T-helper 17 cell (primary cell): ENCODE measurements at regions not wholly inside any gene's neighbourhood (a gene's known extent, or its start where the extent isn't known, plus 50 kb on each side); places are given as distances from the start of the nearest gene placed in this dataset.

Source experiments
- ATAC-seq: fragments of 150-1000 bp; cut with Tn5 transposase; 2 replicates; pipeline ENCODE4 v1.10.0; 2021; ENCODE audit warnings: mild to moderate bottlenecking, moderate library complexity
- DNase-seq, 3 donors: peaks; one replicate each; pipeline versions ENCODE4 v3.0.0 to v3.0.0-alpha.2; 2020 to 2021
- H3K9me3 ChIP-seq: one replicate; pipeline ENCODE4 v1.7.0; 2013; ENCODE audit warnings: low read length, mild to moderate bottlenecking; ENCODE audit not compliant: control insufficient read depth, poor library complexity, severe bottlenecking
- H3K27ac Mint-ChIP-seq: one replicate; pipeline ENCODE4 v1.8.0; 2022; ENCODE audit warnings: mild to moderate bottlenecking, moderate library complexity, mixed read lengths
- H3K27me3 Mint-ChIP-seq: one replicate; pipeline ENCODE4 v1.8.0; 2022; ENCODE audit warnings: mixed read lengths
- H3K36me3 Mint-ChIP-seq: one replicate; pipeline ENCODE4 v1.8.0; 2022; ENCODE audit warnings: low read depth, mixed read lengths
- H3K4me1 Mint-ChIP-seq: one replicate; pipeline ENCODE4 v1.8.0; 2022; ENCODE audit warnings: mild to moderate bottlenecking, mixed read lengths
- H3K4me3 Mint-ChIP-seq: one replicate; pipeline ENCODE4 v1.8.0; 2022; ENCODE audit warnings: mild to moderate bottlenecking, moderate library complexity, mixed read lengths

GRCh38 chr22:27228771-27229170 lies 571.4 kb downstream of the MIAT start:
- Mint-ChIP-seq H3K36me3 (peaks cover 2% of the 10 kb centered on the region), H3K27me3 (peaks cover 11% of the 10 kb centered on the region), H3K4me3 (no peak overlapping the region), H3K27ac (no peak overlapping the region), H3K4me1 (no peaks in the 10 kb centered on the region)
- H3K9me3 ChIP-seq: no peaks in the 10 kb centered on the region
- DNase-seq (no peak), ATAC-seq (no peak)

- Mint-ChIP-seq H3K27ac (no peak overlapping the region), H3K27me3 (peaks cover 11% of the 10 kb centered on the region), H3K36me3 (peaks cover 2% of the 10 kb centered on the region), H3K4me1 (no peaks in the 10 kb centered on the region), H3K4me3 (no peak overlapping the region)
- no peaks in the 10 kb centered on the region for H3K9me3 ChIP-seq
- no peak for ATAC-seq
- no peak for DNase-seq
These were observed 571.4 kb downstream of the MN1 start for GRCh38 chr22:27230189-27230588.

GRCh38 chr22:27231266-27231665 lies 570.3 kb downstream of the MN1 start:
- H3K27ac Mint-ChIP-seq: no peak overlapping the region
- peaks cover 2% of the 10 kb centered on the region for H3K36me3 Mint-ChIP-seq
- no peak overlapping the region for H3K4me3 Mint-ChIP-seq
- H3K9me3 ChIP-seq: no peaks in the 10 kb centered on the region
- DNase-seq (no peak), ATAC-seq (no peak)
- H3K27me3 Mint-ChIP-seq: peaks cover 14% of the 10 kb centered on the region
- H3K4me1 Mint-ChIP-seq: no peaks in the 10 kb centered on the region

GRCh38 chr22:27232077-27232476 lies 569.5 kb downstream of the MN1 start:
- no peak overlapping the region for H3K27ac Mint-ChIP-seq
- no peaks in the 10 kb centered on the region for H3K4me1 Mint-ChIP-seq
- H3K27me3 Mint-ChIP-seq: peaks cover 20% of the 10 kb centered on the region
- ATAC-seq: no peak
- H3K4me3 Mint-ChIP-seq: no peak overlapping the region
- no peak for DNase-seq
- peaks cover 2% of the 10 kb centered on the region for H3K36me3 Mint-ChIP-seq
- H3K9me3 ChIP-seq: no peaks in the 10 kb centered on the region

GRCh38 chr22:27237080-27237741 lies 564.3 kb downstream of the MN1 start:
- Mint-ChIP-seq H3K4me3 (no peak overlapping the region), H3K27me3 (peaks cover 25% of the 10 kb centered on the region), H3K36me3 (no peaks in the 10 kb centered on the region), H3K4me1 (no peaks in the 10 kb centered on the region), H3K27ac (no peak overlapping the region)
- no peaks in the 10 kb centered on the region for H3K9me3 ChIP-seq
- ATAC-seq (no peak), DNase-seq (no peak)

GRCh38 chr22:27238935-27239510 lies 562.5 kb downstream of the MN1 start:
- H3K4me1 Mint-ChIP-seq: no peaks in the 10 kb centered on the region
- no peak overlapping the region for H3K4me3 Mint-ChIP-seq
- no peak for ATAC-seq

GRCh38 chr22:27239520-27239919 lies 562.0 kb downstream of the MN1 start:
- H3K27me3 Mint-ChIP-seq: peaks cover 30% of the 10 kb centered on the region
- H3K4me3 Mint-ChIP-seq: no peak overlapping the region
- no peaks in the 10 kb centered on the region for H3K4me1 Mint-ChIP-seq
- ATAC-seq (no peak), DNase-seq (no peak)
- peaks cover 3% of the 10 kb centered on the region for H3K36me3 Mint-ChIP-seq
- H3K27ac Mint-ChIP-seq: no peak overlapping the region
- H3K9me3 ChIP-seq: no peaks in the 10 kb centered on the region

More at GRCh38 chr22:27238935-27239510, 562.5 kb downstream of the MN1 start:
- no peak for DNase-seq
- Mint-ChIP-seq H3K27me3 (peaks cover 30% of the 10 kb centered on the region), H3K36me3 (peaks cover 3% of the 10 kb centered on the region), H3K27ac (no peak overlapping the region)
- no peaks in the 10 kb centered on the region for H3K9me3 ChIP-seq

- H3K36me3 Mint-ChIP-seq: peaks cover 3% of the 10 kb centered on the region
These were observed 561.1 kb downstream of the MN1 start for GRCh38 chr22:27240298-27241075.

GRCh38 chr22:27241430-27242321 lies 559.9 kb downstream of the MN1 start:
- no peaks in the 10 kb centered on the region for H3K9me3 ChIP-seq
- no peak overlapping the region for H3K27ac Mint-ChIP-seq
- no peak for ATAC-seq
- no peaks in the 10 kb centered on the region for H3K4me1 Mint-ChIP-seq
- no peak for DNase-seq
- H3K4me3 Mint-ChIP-seq: no peak overlapping the region
- H3K36me3 Mint-ChIP-seq: peaks cover 3% of the 10 kb centered on the region
- H3K27me3 Mint-ChIP-seq: peaks cover 25% of the 10 kb centered on the region

More at GRCh38 chr22:27240298-27241075, 561.1 kb downstream of the MN1 start:
- H3K27me3 Mint-ChIP-seq: peaks cover 30% of the 10 kb centered on the region
- no peaks in the 10 kb centered on the region for H3K9me3 ChIP-seq
- H3K4me3 Mint-ChIP-seq: no peak overlapping the region
- no peaks in the 10 kb centered on the region for H3K4me1 Mint-ChIP-seq
- ATAC-seq (no peak), DNase-seq (no peak)
- no peak overlapping the region for H3K27ac Mint-ChIP-seq

- peaks cover 20% of the 10 kb centered on the region for H3K27me3 Mint-ChIP-seq
These were observed 559.1 kb downstream of the MN1 start for GRCh38 chr22:27242474-27242873.

GRCh38 chr22:27242917-27243589 lies 558.5 kb downstream of the MN1 start:
- ATAC-seq (no peak), DNase-seq (no peak)
- no peaks in the 10 kb centered on the region for H3K9me3 ChIP-seq
- Mint-ChIP-seq H3K27ac (no peak overlapping the region), H3K27me3 (peaks cover 20% of the 10 kb centered on the region), H3K36me3 (peaks cover 3% of the 10 kb centered on the region), H3K4me3 (no peak overlapping the region), H3K4me1 (peaks cover 2% of the 10 kb centered on the region)

More at GRCh38 chr22:27242474-27242873, 559.1 kb downstream of the MN1 start:
- Mint-ChIP-seq H3K27ac (no peak overlapping the region), H3K4me3 (no peak overlapping the region), H3K4me1 (peaks cover 2% of the 10 kb centered on the region), H3K36me3 (peaks cover 3% of the 10 kb centered on the region)
- no peaks in the 10 kb centered on the region for H3K9me3 ChIP-seq
- ATAC-seq (no peak), DNase-seq (no peak)

- H3K27me3 Mint-ChIP-seq: peaks cover 20% of the 10 kb centered on the region
- no peak for ATAC-seq
These were observed 557.2 kb downstream of the MN1 start for GRCh38 chr22:27244328-27244727.

More at GRCh38 chr22:27244328-27244727, 557.2 kb downstream of the MN1 start:
- Mint-ChIP-seq H3K4me1 (peaks cover 2% of the 10 kb centered on the region), H3K4me3 (no peak overlapping the region), H3K27ac (no peak overlapping the region), H3K36me3 (peaks cover 3% of the 10 kb centered on the region)
- H3K9me3 ChIP-seq: no peaks in the 10 kb centered on the region
- DNase-seq: no peak
